ENCODE measurements at regions not wholly inside any gene's neighbourhood (a gene's known extent, or its start where the extent isn't known, plus 50 kb on each side); places are given as distances from the start of the nearest gene placed in this dataset.

DNA sequence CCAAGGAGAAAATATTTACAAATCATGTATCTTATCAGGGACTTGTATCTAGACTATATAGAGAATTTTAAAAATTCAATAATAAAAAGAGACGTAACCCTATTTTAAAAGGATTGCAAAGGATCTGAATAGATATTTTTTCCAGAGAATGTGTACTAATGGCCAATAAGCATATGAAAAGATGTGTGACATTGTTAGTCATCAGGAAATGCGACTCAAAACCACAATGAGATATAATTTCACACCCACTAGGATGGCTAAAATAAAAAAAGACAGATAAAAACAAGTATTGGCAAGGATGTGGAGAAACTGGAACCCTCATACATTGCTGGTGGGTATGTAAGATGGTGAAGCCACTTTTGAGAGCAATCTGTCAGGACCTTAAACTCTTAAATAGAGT is 141.9 kb upstream of the BMP4 start:
- TF ChIP-seq, protein P1, sequence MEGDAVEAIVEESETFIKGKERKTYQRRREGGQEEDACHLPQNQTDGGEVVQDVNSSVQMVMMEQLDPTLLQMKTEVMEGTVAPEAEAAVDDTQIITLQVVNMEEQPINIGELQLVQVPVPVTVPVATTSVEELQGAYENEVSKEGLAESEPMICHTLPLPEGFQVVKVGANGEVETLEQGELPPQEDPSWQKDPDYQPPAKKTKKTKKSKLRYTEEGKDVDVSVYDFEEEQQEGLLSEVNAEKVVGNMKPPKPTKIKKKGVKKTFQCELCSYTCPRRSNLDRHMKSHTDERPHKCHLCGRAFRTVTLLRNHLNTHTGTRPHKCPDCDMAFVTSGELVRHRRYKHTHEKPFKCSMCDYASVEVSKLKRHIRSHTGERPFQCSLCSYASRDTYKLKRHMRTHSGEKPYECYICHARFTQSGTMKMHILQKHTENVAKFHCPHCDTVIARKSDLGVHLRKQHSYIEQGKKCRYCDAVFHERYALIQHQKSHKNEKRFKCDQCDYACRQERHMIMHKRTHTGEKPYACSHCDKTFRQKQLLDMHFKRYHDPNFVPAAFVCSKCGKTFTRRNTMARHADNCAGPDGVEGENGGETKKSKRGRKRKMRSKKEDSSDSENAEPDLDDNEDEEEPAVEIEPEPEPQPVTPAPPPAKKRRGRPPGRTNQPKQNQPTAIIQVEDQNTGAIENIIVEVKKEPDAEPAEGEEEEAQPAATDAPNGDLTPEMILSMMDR (IDR thresholded peaks at IDR 0.05), result no peak
- TF ChIP-seq POLR2AphosphoS5 (IDR thresholded peaks at IDR 0.05), result no peak
